Body of pancreas (tissue), 4 donors: ENCODE measurements at regions not wholly inside any gene's neighbourhood (a gene's known extent, or its start where the extent isn't known, plus 50 kb on each side); places are given as distances from the start of the nearest gene placed in this dataset.
A peak's percentile ranks its signal among the peaks of the same experiment; 100 is the strongest.

ENCODE experiments used
- ATAC-seq: fragments of 150-250 bp; one replicate; pipeline ENCODE4 v1.9.1; 2016
- DNase-seq, 4 donors: peaks; one replicate each; pipeline ENCODE4 v3.0.0-alpha.2; 2019
- H3K27ac ChIP-seq, 4 donors: fragments of 200-600 bp; sonication (generic); 1 replicate in 3 of 4; 2 replicates in 1 of 4; pipeline versions ENCODE4 v1.5.1 to v1.6.1; 2016 to 2019; ENCODE audit warnings: mild to moderate bottlenecking in 1 of 4, mixed read lengths in 1 of 4, moderate library complexity in 1 of 4
- H3K27me3 ChIP-seq, 2 donors: fragments of 200-600 bp; sonication (generic); one replicate each; pipeline ENCODE4 v1.6.0; 2016; ENCODE audit warnings: mild to moderate bottlenecking in 1 of 2
- H3K36me3 ChIP-seq, 2 donors: fragments of 200-600 bp; sonication (generic); replicated peaks in 1 of 2; 2 replicates each; pipeline ENCODE4 v1.5.1; 2016; ENCODE audit warnings: low read depth in 2 of 2; ENCODE audit not compliant: insufficient read depth in 1 of 2
- H3K4me1 ChIP-seq: fragments of 200-600 bp; sonication (generic); one replicate; pipeline ENCODE4 v1.6.0; 2016
- H3K4me3 ChIP-seq, 2 donors: fragments of 200-600 bp; sonication (generic); 1 replicate in 1 of 2; 2 replicates in 1 of 2; pipeline ENCODE4 v1.5.1; 2016 to 2019
- H3K9me3 ChIP-seq, 3 donors: fragments of 200-600 bp; sonication (generic); 1 replicate in 2 of 3; 2 replicates in 1 of 3; pipeline ENCODE4 v1.5.1; 2016
- POLR2A ChIP-seq, 3 donors: fragments of 450-650 bp; IDR thresholded peaks; one replicate each; pipeline ENCODE4 v1.6.1; 2016; ENCODE audit warnings: antibody characterized with exemption in 3 of 3, mild to moderate bottlenecking in 2 of 3
- WGBS, 2 donors: methylation state at CpG; one replicate each; pipeline ENCODE4 v1.1.5; 2017; 5-methylcytosine and 5-hydroxymethylcytosine counted together
- intact Hi-C: fragments of 100-400 bp; cut with DNase I; formaldehyde crosslinking; loops from one replicate; pipeline ENCODE4 v1.15.1; 2023
- TF ChIP-seq, protein P1 (sequence below), 7 experiments: fragments of 450-650 bp in 4 of 7; fragments of 200-600 bp in 3 of 7; sonication (generic) in 3 of 7; IDR thresholded peaks; one replicate each; pipeline ENCODE4 v1.5.1; 2016 to 2019; ENCODE audit warnings: antibody characterized with exemption in 7 of 7

DNA sequence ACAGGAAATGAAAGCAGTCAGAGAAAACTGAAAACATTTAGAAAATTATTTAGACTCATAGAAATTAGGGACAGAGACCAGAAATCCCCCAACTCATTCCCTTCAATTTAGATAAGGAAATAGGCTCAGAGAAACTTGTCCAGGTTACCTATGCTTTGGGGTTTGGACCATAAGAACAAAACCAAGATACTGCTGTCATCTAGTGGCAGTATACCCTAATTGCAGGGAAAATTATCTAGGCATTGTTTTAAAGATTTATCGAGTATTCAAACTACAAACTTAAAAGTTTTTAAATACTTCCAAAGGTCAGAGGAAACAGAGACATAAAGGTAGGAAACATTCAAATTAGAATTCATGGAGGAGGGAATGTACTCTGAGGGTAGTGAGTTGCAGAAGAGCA lies 67.0 kb upstream of the KLHL13 start:
- intact Hi-C loops, result no loop called here
- ATAC-seq, result no peak
- WGBS, 2 donors, result 87 to 94% methylated on average over 1 of the region's 1 CpG

DNA sequence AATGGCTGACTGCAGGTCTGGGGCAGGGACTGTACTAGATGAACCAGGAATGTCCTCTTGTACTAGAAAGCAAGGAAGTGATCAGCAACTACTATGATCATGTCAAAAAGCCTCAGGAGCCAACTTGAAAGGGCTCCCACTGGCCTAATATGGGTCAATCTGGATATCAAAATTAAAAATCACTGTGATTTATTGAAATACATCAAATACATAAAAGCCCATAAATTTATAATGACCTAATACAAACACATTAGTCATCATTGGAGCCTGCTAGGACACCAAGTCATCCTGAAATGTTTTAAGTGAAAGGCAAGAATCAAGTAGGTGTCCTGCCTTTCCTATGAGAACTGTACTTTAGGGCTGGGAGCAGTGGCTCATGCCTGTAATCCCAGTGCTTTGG lies 70.5 kb upstream of the KLHL13 start:
- Histone ChIP-seq H3K4me3 (no peak overlapping the region), H3K4me1 (peaks cover 5% of the 10 kb centered on the region), H3K36me3 (no peaks in the 10 kb centered on the region), H3K27ac (no peak overlapping the region), H3K9me3 (no peaks in the 10 kb centered on the region), H3K27me3 (no peaks in the 10 kb centered on the region)
- no peak for DNase-seq
- ATAC-seq, result no peak
- intact Hi-C loops, result no loop called here
- no peak for TF ChIP-seq POLR2A (IDR thresholded peaks at IDR 0.05)
- TF ChIP-seq, protein P1, sequence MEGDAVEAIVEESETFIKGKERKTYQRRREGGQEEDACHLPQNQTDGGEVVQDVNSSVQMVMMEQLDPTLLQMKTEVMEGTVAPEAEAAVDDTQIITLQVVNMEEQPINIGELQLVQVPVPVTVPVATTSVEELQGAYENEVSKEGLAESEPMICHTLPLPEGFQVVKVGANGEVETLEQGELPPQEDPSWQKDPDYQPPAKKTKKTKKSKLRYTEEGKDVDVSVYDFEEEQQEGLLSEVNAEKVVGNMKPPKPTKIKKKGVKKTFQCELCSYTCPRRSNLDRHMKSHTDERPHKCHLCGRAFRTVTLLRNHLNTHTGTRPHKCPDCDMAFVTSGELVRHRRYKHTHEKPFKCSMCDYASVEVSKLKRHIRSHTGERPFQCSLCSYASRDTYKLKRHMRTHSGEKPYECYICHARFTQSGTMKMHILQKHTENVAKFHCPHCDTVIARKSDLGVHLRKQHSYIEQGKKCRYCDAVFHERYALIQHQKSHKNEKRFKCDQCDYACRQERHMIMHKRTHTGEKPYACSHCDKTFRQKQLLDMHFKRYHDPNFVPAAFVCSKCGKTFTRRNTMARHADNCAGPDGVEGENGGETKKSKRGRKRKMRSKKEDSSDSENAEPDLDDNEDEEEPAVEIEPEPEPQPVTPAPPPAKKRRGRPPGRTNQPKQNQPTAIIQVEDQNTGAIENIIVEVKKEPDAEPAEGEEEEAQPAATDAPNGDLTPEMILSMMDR (IDR thresholded peaks at IDR 0.05), result no peak

More for the DNA sequence above, 67.0 kb upstream of the KLHL13 start:
- no peak for DNase-seq
- Histone ChIP-seq H3K27ac (no peak overlapping the region), H3K4me3 (no peak overlapping the region), H3K27me3 (no peaks in the 10 kb centered on the region), H3K36me3 (no peaks in the 10 kb centered on the region), H3K9me3 (no peaks in the 10 kb centered on the region), H3K4me1 (peaks cover 11% of the 10 kb centered on the region)
- TF ChIP-seq, protein P1 (IDR thresholded peaks at IDR 0.05), result peak in 4 of 7 experiments; percentile 19 to 38 (median 24)
- TF ChIP-seq POLR2A (IDR thresholded peaks at IDR 0.05), result no peak

DNA sequence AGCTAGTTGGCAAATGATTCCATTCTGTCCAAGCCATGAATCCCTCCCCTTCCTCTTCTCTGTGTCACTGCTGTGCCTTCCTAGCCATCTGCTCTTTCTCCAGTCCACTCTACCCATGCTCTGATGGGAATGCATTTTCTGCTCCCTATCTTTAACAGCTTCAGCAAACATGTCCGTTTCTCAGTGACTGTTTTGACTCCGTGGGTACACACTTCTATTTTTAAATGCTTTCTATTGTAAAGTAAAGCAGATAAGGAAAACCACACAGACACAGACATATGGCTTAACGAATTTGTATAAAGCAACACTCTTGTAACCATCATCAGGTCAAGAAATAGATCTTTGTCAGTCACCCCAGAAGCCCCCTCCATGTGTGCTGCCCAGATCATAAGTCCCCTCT lies 72.4 kb upstream of the KLHL13 start:
- Histone ChIP-seq H3K27ac (peak overlapping the region in 3 of 4 donors; percentile 52 to 64 (median 62)), H3K4me1 (peaks cover 5% of the 10 kb centered on the region), H3K9me3 (no peaks in the 10 kb centered on the region), H3K27me3 (no peaks in the 10 kb centered on the region), H3K36me3 (no peaks in the 10 kb centered on the region), H3K4me3 (no peak overlapping the region)
- peak; percentile 92 for ATAC-seq
- no peak for TF ChIP-seq POLR2A (IDR thresholded peaks at IDR 0.05)
- TF ChIP-seq, protein P1 (IDR thresholded peaks at IDR 0.05), result no peak
- intact Hi-C loops, result no loop called here
- DNase-seq, result peak in 3 of 4 donors; percentile 35 to 56 (median 46)
- WGBS, 2 donors, result 11 to 32% methylated on average over 3 of the region's 3 CpGs

DNA sequence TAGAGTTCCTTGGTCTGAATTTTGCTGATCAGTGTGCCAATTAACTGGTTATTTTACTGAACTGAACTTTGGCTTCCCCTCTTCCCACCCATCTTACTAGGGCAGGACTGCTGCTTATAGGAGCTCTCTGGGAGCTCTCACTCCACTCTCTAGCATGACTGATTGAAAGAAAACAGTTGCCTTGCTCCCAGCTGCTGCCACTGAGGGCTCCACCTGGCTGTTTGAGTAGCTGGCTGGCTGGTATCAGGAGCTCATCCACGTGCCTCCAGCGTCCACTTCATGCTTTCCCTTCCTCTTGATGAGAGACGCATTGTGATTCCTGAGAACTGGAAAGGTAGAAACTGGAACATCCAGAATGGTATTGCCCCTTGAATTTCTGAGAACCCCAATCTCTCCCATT lies 73.0 kb upstream of the KLHL13 start:
- H3K27ac ChIP-seq, result peak overlapping the region; percentile 3 to 64 (median 57)
- ATAC-seq (peak; percentile 79), DNase-seq (peak; percentile 47 to 70 (median 60))
- no peaks in the 10 kb centered on the region for H3K36me3 ChIP-seq
- H3K4me3 ChIP-seq, result no peak overlapping the region
- no peak for TF ChIP-seq POLR2A (IDR thresholded peaks at IDR 0.05)
- TF ChIP-seq, protein P1 (IDR thresholded peaks at IDR 0.05), result peak in 2 of 7 experiments; percentile 9 to 14
- H3K27me3 ChIP-seq, result no peaks in the 10 kb centered on the region
- intact Hi-C loops, result no loop called here
- H3K9me3 ChIP-seq, result no peaks in the 10 kb centered on the region
- H3K4me1 ChIP-seq, result peaks cover 5% of the 10 kb centered on the region
- 24 to 40% methylated on average over 3 of the region's 3 CpGs for whole genome bisulfite sequencing, 2 donors

DNA sequence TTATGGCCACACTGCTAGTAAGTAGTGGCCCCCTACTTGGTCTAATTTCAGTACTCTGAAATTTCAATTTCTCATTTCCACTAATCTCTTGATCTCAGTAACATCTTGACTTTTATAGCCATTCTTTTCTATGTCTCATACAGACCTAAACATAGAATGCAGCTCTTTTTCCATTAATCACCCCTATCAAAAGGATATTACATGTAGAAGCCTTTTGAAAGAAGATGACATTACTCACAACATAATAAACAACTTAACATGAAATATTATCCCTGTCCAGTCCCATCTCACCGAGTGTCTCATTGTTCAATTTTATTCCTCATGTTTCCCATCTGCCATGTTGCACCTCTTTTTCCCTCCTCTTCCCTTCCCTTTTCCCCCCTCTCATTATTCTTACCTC lies 81.1 kb upstream of the KLHL13 start:
- no peak for ATAC-seq
- WGBS, 2 donors, result 100% methylated on average over 1 of the region's 1 CpG
- no peak overlapping the region for H3K27ac ChIP-seq
- no peak overlapping the region for H3K4me3 ChIP-seq
- intact Hi-C loops, result no loop called here
- TF ChIP-seq POLR2A (IDR thresholded peaks at IDR 0.05), result no peak
- TF ChIP-seq, protein P1 (IDR thresholded peaks at IDR 0.05), result no peak
- peaks cover 17% of the 10 kb centered on the region for H3K4me1 ChIP-seq
- H3K9me3 ChIP-seq, result no peaks in the 10 kb centered on the region
- no peaks in the 10 kb centered on the region for H3K36me3 ChIP-seq
- no peaks in the 10 kb centered on the region for H3K27me3 ChIP-seq
- no peak for DNase-seq
